ENCODE measurements at regions not wholly inside any gene's neighbourhood (a gene's known extent, or its start where the extent isn't known, plus 50 kb on each side); places are given as distances from the start of the nearest gene placed in this dataset.
"Not testable (repeated sequence)": the region's sequence is repeated elsewhere in the genome, so short reads cannot be mapped to it uniquely, and the experiment has no call there.

DNA sequence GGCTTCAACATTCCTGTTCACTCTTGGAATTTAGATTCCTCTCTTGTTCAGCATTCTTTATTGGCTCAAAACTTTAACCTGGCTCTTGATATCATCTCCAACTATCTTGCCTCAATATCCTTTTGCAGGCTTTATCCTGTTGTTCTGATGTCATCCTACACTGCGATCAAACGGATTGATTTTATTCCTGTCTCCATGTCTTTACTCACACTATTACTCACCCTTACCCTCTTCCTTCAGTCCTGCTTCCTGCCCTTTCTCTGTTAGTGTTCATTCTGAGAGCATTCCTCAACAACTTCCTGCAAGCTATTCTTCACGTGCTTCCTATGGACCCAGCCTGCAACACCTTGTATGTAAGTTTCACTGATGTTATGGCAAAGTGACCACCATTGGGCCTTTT lies 264.7 kb downstream of the RNF152 start:
- no peaks in the 10 kb centered on the region for H3K36me3 Mint-ChIP-seq
- H3K4me3 Mint-ChIP-seq = no peak overlapping the region
- peaks cover 7% of the 10 kb centered on the region for H3K27me3 Mint-ChIP-seq
- H3K9me3 Mint-ChIP-seq = no peaks in the 10 kb centered on the region
- H3K4me1 Mint-ChIP-seq = no peaks in the 10 kb centered on the region
- H3K27ac Mint-ChIP-seq = no peak overlapping the region

- not testable (repeated sequence) for H3K4me3 Mint-ChIP-seq, H3K9me3 Mint-ChIP-seq, H3K27me3 Mint-ChIP-seq, H3K4me1 Mint-ChIP-seq, H3K36me3 Mint-ChIP-seq, H3K27ac Mint-ChIP-seq
Measured at GRCh38 chr18:61624631-61625030, 268.2 kb downstream of the RNF152 start.

DNA sequence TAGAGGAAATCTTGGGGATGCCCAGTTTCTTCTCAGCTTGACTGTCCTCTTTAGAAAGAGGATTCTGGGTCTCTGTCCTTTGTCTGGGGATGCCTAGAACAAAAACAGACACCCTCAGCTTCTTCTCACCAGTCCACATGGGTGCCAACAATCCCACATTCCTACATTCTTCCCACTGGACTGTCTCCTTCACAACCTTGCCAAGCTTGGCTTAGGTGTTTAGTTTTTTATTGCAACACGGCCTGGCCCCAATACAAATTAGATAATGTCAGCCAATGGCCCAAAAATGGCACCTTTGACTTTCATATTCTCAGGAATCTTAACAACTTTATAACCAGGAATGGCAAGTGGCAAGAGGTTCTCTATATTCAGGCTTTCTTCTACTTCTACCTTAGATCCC lies 273.0 kb downstream of the RNF152 start:
- Mint-ChIP-seq H3K9me3 (no peaks in the 10 kb centered on the region), H3K27ac (no peak overlapping the region), H3K4me1 (no peaks in the 10 kb centered on the region), H3K4me3 (no peak overlapping the region), H3K36me3 (no peaks in the 10 kb centered on the region), H3K27me3 (peaks cover 2% of the 10 kb centered on the region)

DNA sequence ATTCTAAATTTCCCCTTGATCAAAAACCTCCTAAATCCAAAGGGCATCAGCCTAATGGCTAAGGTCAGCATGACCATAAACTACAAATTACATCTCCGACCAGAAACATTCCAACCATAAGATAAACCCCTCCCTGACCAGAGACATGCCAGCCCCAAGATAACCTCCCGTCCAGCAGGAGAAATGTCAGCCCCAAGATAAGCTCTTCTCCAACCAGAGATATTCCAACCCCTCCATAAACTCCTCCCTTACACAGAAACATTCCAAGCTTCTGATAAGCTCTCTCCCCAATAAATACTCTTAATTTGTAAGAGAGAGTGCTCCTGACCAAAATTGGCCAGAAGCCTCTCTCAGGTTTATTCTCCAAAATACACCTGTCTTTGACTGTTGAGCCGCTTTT lies 274.0 kb downstream of the RNF152 start:
- Mint-ChIP-seq H3K27ac (no peak overlapping the region), H3K9me3 (no peaks in the 10 kb centered on the region), H3K4me3 (no peak overlapping the region), H3K4me1 (no peaks in the 10 kb centered on the region), H3K36me3 (no peaks in the 10 kb centered on the region), H3K27me3 (peaks cover 2% of the 10 kb centered on the region)

GRCh38 chr18:61616111-61616610 lies 276.6 kb downstream of the RNF152 start:
- Mint-ChIP-seq H3K9me3 (no peaks in the 10 kb centered on the region), H3K4me1 (no peaks in the 10 kb centered on the region), H3K4me3 (no peak overlapping the region), H3K27ac (no peak overlapping the region), H3K36me3 (no peaks in the 10 kb centered on the region), H3K27me3 (peaks cover 7% of the 10 kb centered on the region)

- Mint-ChIP-seq H3K27me3 (peaks cover 8% of the 10 kb centered on the region), H3K4me1 (no peaks in the 10 kb centered on the region), H3K9me3 (no peaks in the 10 kb centered on the region), H3K27ac (no peak overlapping the region), H3K4me3 (no peak overlapping the region), H3K36me3 (no peaks in the 10 kb centered on the region)
Measured at GRCh38 chr18:61612517-61612916, 279.3 kb downstream of the CDH20 start.

- Mint-ChIP-seq H3K4me3 (no peak overlapping the region), H3K27me3 (peaks cover 17% of the 10 kb centered on the region), H3K4me1 (no peaks in the 10 kb centered on the region), H3K27ac (no peak overlapping the region), H3K36me3 (no peaks in the 10 kb centered on the region), H3K9me3 (no peaks in the 10 kb centered on the region)
Measured at GRCh38 chr18:61609131-61609530, 275.9 kb downstream of the CDH20 start.

- Mint-ChIP-seq H3K27me3 (peaks cover 18% of the 10 kb centered on the region), H3K36me3 (no peaks in the 10 kb centered on the region), H3K27ac (no peak overlapping the region), H3K4me3 (no peak overlapping the region), H3K9me3 (no peaks in the 10 kb centered on the region), H3K4me1 (no peaks in the 10 kb centered on the region)
Measured at GRCh38 chr18:61608316-61608715, 275.1 kb downstream of the CDH20 start.

GRCh38 chr18:61607867-61608266 lies 274.6 kb downstream of the CDH20 start:
- Mint-ChIP-seq H3K4me3 (no peak overlapping the region), H3K27me3 (peaks cover 21% of the 10 kb centered on the region), H3K9me3 (no peaks in the 10 kb centered on the region), H3K27ac (no peak overlapping the region), H3K36me3 (no peaks in the 10 kb centered on the region), H3K4me1 (no peaks in the 10 kb centered on the region)

- Mint-ChIP-seq H3K9me3 (no peaks in the 10 kb centered on the region), H3K27me3 (peaks cover 27% of the 10 kb centered on the region), H3K27ac (no peak overlapping the region), H3K36me3 (no peaks in the 10 kb centered on the region), H3K4me1 (no peaks in the 10 kb centered on the region), H3K4me3 (no peak overlapping the region)
Measured at GRCh38 chr18:61606759-61607158, 273.5 kb downstream of the CDH20 start.

GRCh38 chr18:61606068-61606660 lies 272.9 kb downstream of the CDH20 start:
- H3K4me1 Mint-ChIP-seq = no peaks in the 10 kb centered on the region
- H3K36me3 Mint-ChIP-seq = no peaks in the 10 kb centered on the region
- H3K9me3 Mint-ChIP-seq = no peaks in the 10 kb centered on the region
- no peak overlapping the region for H3K27ac Mint-ChIP-seq
- H3K4me3 Mint-ChIP-seq = no peak overlapping the region
- H3K27me3 Mint-ChIP-seq = peaks cover 27% of the 10 kb centered on the region

DNA sequence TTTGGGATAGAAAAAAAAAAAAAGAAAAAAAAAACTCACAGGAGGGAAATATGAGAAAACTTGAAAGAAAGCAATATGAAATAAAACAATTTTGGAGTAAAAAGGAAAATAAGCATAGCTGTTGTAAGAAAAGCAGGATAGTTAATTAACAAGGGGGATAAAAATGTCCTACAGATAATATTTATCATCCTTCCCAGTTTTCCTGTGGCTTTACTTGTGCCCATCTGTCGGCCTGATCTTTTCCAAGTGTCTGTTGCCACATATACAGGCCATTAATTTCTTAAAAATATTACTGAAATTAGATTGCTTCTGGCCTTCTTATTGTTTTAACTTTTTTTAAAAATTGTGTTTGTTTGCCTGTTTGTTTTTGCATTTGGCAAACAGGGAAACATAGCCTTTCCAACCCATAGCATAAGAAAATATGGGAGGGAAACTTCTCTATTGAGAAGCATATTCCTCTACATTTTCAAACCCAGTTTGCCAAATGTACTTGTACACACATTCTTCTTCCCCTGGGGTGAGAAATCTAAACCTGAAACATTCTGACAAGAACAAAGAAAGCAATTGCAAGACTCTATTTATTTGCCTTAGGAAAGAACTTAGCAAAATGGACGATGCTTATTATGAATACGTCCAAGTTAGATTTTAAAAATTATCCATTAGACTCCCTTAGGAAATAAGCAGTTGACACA lies 272.3 kb downstream of the CDH20 start:
- Mint-ChIP-seq H3K4me1 (no peaks in the 10 kb centered on the region), H3K27me3 (peaks cover 26% of the 10 kb centered on the region), H3K27ac (no peak overlapping the region), H3K9me3 (no peaks in the 10 kb centered on the region), H3K36me3 (no peaks in the 10 kb centered on the region), H3K4me3 (no peak overlapping the region)
